HepG2 (cell line): ENCODE measurements at regions not wholly inside any gene's neighbourhood (a gene's known extent, or its start where the extent isn't known, plus 50 kb on each side); places are given as distances from the start of the nearest gene placed in this dataset.

Experiments used
- ATAC-seq: fragments of 200-7000 bp; cut with Tn5 transposase; 3 replicates; pipeline ENCODE4 v1.9.1; 2020; ENCODE audit warnings: mild to moderate bottlenecking, moderate library complexity
- BruUV-seq: library from RNA; stranded (reverse); fragments of 400-500 nt; replicated peaks from 2 replicates; lab custom pipeline; 2021; lab: Mats Ljungman, UMichigan
- CTCF ChIA-PET: fragments of 300-600 bp; formaldehyde crosslinking; extraction: SDS; loops from one replicate; lab custom pipeline; 2021; ENCODE audit warnings: low total read pairs, inconsistent platforms, low intra/inter-chr PET ratio; lab: Yijun Ruan, JAX
- POLR2A ChIA-PET: fragments of 350-600 bp; sonication (Branson Sonifier 250); formaldehyde crosslinking; loops from one replicate; lab custom pipeline; 2020; ENCODE audit warnings: antibody characterized with exemption, inconsistent platforms; lab: Yijun Ruan, JAX
- DNase-seq: peaks from one replicate; pipeline ENCODE4 v3.0.0-alpha.2; 2015; ENCODE audit warnings: low spot score
- FAIRE-seq: peaks from 3 replicates; lab custom pipeline; 2011; peaks lifted over from hg19 to GRCh38; lab: Jason Lieb, UNC
- H2AFZ ChIP-seq: one replicate; pipeline ENCODE4 v1.6.1; 2011; ENCODE audit warnings: low read length, inconsistent platforms
- H3K27ac ChIP-seq: fragments of 300-600 bp; 3 replicates; pipeline ENCODE4 v1.8.0; 2011; ENCODE audit warnings: mixed run types, mild to moderate bottlenecking, mixed read lengths, low read length, inconsistent platforms; ENCODE audit not compliant: insufficient read depth; ENCODE audit errors: extremely low read length
- H3K27me3 ChIP-seq, 2 experiments: fragments of 200-600 bp in 1 of 2; 2 replicates in 1 of 2; 3 replicates in 1 of 2; pipeline versions ENCODE4 v1.6.0 to v1.8.0; 2011; ENCODE audit warnings: low read length in 2 of 2, mild to moderate bottlenecking in 2 of 2, moderate library complexity in 2 of 2, inconsistent platforms in 1 of 2; ENCODE audit not compliant: insufficient read depth in 2 of 2, control insufficient read depth in 1 of 2
- H3K36me3 ChIP-seq, 2 experiments: fragments of 200-600 bp in 1 of 2; replicated peaks in 1 of 2; 2 replicates in 1 of 2; 3 replicates in 1 of 2; pipeline versions ENCODE4 v1.5.1 to v1.8.0; 2011; ENCODE audit warnings: low read length in 2 of 2, inconsistent platforms in 1 of 2; ENCODE audit not compliant: insufficient read depth in 2 of 2, control insufficient read depth in 1 of 2
- H3K4me1 ChIP-seq: 2 replicates; pipeline ENCODE4 v1.5.1; 2012; ENCODE audit warnings: low read length, inconsistent platforms; ENCODE audit not compliant: insufficient read depth
- H3K4me2 ChIP-seq: 2 replicates; pipeline ENCODE4 v1.6.0; 2011; ENCODE audit warnings: low read depth, low read length, inconsistent platforms
- H3K4me3 ChIP-seq, 3 experiments: fragments of 200-600 bp in 1 of 3; sonication (generic), shearing (Covaris generic) in 1 of 3; replicated peaks in 1 of 3; 2 replicates each; pipeline ENCODE4 v1.5.1; 2011 to 2016; ENCODE audit warnings: low read length in 3 of 3, inconsistent platforms in 2 of 3, low read depth in 2 of 3, mild to moderate bottlenecking in 2 of 3, control low read depth in 1 of 3, mixed read lengths in 1 of 3; ENCODE audit not compliant: insufficient read depth in 1 of 3
- H3K79me2 ChIP-seq: one replicate; pipeline ENCODE4 v1.6.1; 2011; ENCODE audit warnings: low read length, inconsistent platforms; ENCODE audit not compliant: insufficient read depth
- H3K9ac ChIP-seq: 2 replicates; pipeline ENCODE4 v1.6.0; 2011; ENCODE audit warnings: mild to moderate bottlenecking, low read depth, low read length, inconsistent platforms; ENCODE audit not compliant: insufficient read depth
- H3K9me3 ChIP-seq: 2 replicates; pipeline ENCODE4 v1.5.1; 2012; ENCODE audit warnings: mild to moderate bottlenecking, low read length
- H4K20me1 ChIP-seq: 2 replicates; pipeline ENCODE4 v1.6.0; 2011; ENCODE audit warnings: inconsistent platforms, mild to moderate bottlenecking, low read length, moderate library complexity; ENCODE audit not compliant: insufficient read depth
- ADNP ChIP-seq: sonication (generic); formaldehyde crosslinking; IDR thresholded peaks from 2 replicates; pipeline ENCODE4 v1.4.0; 2020; ENCODE audit warnings: missing genetic modification reagents
- FOXJ3 ChIP-seq: sonication (generic); formaldehyde crosslinking; IDR thresholded peaks from 2 replicates; pipeline ENCODE4 v1.4.0; 2020; ENCODE audit warnings: missing genetic modification reagents, mild to moderate bottlenecking, borderline replicate concordance
- KDM2A ChIP-seq: sonication (generic); formaldehyde crosslinking; IDR thresholded peaks from 2 replicates; pipeline ENCODE4 v1.4.0; 2020; ENCODE audit warnings: low read depth, missing genetic modification reagents, borderline replicate concordance
- POLR2AphosphoS5 ChIP-seq: IDR thresholded peaks from 2 replicates; pipeline ENCODE4 v1.6.1; 2012; ENCODE audit warnings: low read depth, low read length
- SP5 ChIP-seq: IDR thresholded peaks from 2 replicates; pipeline ENCODE4 v1.6.1; 2016; ENCODE audit warnings: low read depth, borderline replicate concordance
- TOPORS ChIP-seq: sonication (generic); formaldehyde crosslinking; IDR thresholded peaks from 2 replicates; pipeline ENCODE4 v1.8.0; 2023; ENCODE audit warnings: mild to moderate bottlenecking, missing genetic modification reagents
- ZFP36 ChIP-seq: fragments of 150-350 bp; IDR thresholded peaks from 2 replicates; pipeline ENCODE4 v1.6.1; 2018; ENCODE audit warnings: borderline replicate concordance, low read length, low read depth; ENCODE audit not compliant: partially characterized antibody
- ZNF550 ChIP-seq: sonication (generic); formaldehyde crosslinking; IDR thresholded peaks from 2 replicates; pipeline ENCODE4 v1.4.0; 2020; ENCODE audit warnings: mild to moderate bottlenecking, missing genetic modification reagents, borderline replicate concordance
- WGBS: methylation state at CpG from one replicate; pipeline ENCODE4 v1.1.6; 2017; ENCODE audit warnings: low lambda C conversion rate; 5-methylcytosine and 5-hydroxymethylcytosine counted together
- in situ Hi-C: cut with HindIII; loops from 2 replicates; pipeline ENCODE4 v1.10.0; 2017; ENCODE audit warnings: low pct_unique_long_range_greater_than_20kb; ENCODE audit not compliant: extremely low pct_ligation_motif_present
- intact Hi-C: fragments of 100-400 bp; cut with micrococcal nuclease; formaldehyde crosslinking; loops from one replicate; pipeline ENCODE4 v1.10.0; 2022; ENCODE audit not compliant: unreplicated experiment
- TF ChIP-seq, protein P1 (sequence below): sonication (generic); formaldehyde crosslinking; conservative IDR thresholded peaks from 2 replicates; pipeline ENCODE4 v1.8.0; 2022; ENCODE audit warnings: missing genetic modification reagents
- TF ChIP-seq, protein P2 (sequence below): sonication (generic); formaldehyde crosslinking; IDR thresholded peaks from 2 replicates; pipeline ENCODE4 v1.4.0; 2020; ENCODE audit warnings: missing genetic modification reagents

DNA sequence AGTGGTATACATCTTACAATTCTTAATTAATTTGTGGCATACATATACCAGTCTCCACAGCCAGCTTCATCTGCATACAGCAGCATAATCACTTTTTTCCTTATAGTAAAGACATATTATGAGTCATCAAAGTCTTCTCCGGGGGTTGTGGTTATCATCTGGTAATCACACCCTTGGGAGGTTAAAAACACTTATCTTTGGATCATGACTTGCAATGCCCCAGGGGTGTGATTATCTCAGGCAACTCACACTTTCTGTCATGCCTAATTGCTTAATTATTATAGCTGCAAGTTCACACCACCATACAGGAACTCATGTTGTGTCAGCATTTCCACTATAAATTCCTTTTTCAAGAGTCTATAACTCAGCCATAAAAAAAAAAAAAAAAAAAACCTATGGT lies 218.4 kb downstream of the ANXA1 start:
- in situ Hi-C loops = no loop called here
- intact Hi-C loops = no loop called here
- WGBS = 0% methylated on average over 1 of the region's 1 CpG
- Histone ChIP-seq H3K79me2 (no peaks in the 10 kb centered on the region), H4K20me1 (no peaks in the 10 kb centered on the region), H3K27ac (no peak overlapping the region), H3K4me3 (no peak overlapping the region), H3K9me3 (no peaks in the 10 kb centered on the region), H3K27me3 (no peaks in the 10 kb centered on the region), H2AFZ (no peak overlapping the region), H3K4me1 (no peaks in the 10 kb centered on the region), H3K36me3 (no peaks in the 10 kb centered on the region), H3K4me2 (no peak overlapping the region), H3K9ac (no peak overlapping the region)
- BruUV-seq = no TSS peak
- no peak for ATAC-seq
- ChIA-PET POLR2A (no interaction called here), CTCF (no interaction called here)
- no peak for DNase-seq
- no peak for TF ChIP-seq ZNF550 (CRISPR knock-in tag)
- no peak for TF ChIP-seq TOPORS (CRISPR knock-in tag)
- no peak for TF ChIP-seq KDM2A (CRISPR knock-in tag)
- no peak for TF ChIP-seq FOXJ3 (CRISPR knock-in tag)
- no peak for TF ChIP-seq ADNP (CRISPR knock-in tag)
- no peak for TF ChIP-seq POLR2AphosphoS5
- TF ChIP-seq, protein P1, sequence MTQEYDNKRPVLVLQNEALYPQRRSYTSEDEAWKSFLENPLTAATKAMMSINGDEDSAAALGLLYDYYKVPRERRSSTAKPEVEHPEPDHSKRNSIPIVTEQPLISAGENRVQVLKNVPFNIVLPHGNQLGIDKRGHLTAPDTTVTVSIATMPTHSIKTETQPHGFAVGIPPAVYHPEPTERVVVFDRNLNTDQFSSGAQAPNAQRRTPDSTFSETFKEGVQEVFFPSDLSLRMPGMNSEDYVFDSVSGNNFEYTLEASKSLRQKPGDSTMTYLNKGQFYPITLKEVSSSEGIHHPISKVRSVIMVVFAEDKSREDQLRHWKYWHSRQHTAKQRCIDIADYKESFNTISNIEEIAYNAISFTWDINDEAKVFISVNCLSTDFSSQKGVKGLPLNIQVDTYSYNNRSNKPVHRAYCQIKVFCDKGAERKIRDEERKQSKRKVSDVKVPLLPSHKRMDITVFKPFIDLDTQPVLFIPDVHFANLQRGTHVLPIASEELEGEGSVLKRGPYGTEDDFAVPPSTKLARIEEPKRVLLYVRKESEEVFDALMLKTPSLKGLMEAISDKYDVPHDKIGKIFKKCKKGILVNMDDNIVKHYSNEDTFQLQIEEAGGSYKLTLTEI (CRISPR knock-in tag) = no peak
- TF ChIP-seq ZFP36 = no peak
- TF ChIP-seq, protein P2, sequence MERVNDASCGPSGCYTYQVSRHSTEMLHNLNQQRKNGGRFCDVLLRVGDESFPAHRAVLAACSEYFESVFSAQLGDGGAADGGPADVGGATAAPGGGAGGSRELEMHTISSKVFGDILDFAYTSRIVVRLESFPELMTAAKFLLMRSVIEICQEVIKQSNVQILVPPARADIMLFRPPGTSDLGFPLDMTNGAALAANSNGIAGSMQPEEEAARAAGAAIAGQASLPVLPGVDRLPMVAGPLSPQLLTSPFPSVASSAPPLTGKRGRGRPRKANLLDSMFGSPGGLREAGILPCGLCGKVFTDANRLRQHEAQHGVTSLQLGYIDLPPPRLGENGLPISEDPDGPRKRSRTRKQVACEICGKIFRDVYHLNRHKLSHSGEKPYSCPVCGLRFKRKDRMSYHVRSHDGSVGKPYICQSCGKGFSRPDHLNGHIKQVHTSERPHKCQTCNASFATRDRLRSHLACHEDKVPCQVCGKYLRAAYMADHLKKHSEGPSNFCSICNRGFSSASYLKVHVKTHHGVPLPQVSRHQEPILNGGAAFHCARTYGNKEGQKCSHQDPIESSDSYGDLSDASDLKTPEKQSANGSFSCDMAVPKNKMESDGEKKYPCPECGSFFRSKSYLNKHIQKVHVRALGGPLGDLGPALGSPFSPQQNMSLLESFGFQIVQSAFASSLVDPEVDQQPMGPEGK (CRISPR knock-in tag) = no peak
- no peak for TF ChIP-seq SP5 (CRISPR knock-in tag)
- no peak for FAIRE-seq
